Stimulated activated CD4-positive, alpha-beta T cell treated with anti-CD3 and anti-CD28 coated beads, Interleukin-4, amount 100 ng/mL, for 4 hours (primary cell): ENCODE measurements at regions not wholly inside any gene's neighbourhood (a gene's known extent, or its start where the extent isn't known, plus 50 kb on each side); places are given as distances from the start of the nearest gene placed in this dataset.

ENCODE experiments used
- DNase-seq, 2 experiments: peaks; one replicate each; pipeline ENCODE4 v3.0.0-alpha.2; 2020

DNA sequence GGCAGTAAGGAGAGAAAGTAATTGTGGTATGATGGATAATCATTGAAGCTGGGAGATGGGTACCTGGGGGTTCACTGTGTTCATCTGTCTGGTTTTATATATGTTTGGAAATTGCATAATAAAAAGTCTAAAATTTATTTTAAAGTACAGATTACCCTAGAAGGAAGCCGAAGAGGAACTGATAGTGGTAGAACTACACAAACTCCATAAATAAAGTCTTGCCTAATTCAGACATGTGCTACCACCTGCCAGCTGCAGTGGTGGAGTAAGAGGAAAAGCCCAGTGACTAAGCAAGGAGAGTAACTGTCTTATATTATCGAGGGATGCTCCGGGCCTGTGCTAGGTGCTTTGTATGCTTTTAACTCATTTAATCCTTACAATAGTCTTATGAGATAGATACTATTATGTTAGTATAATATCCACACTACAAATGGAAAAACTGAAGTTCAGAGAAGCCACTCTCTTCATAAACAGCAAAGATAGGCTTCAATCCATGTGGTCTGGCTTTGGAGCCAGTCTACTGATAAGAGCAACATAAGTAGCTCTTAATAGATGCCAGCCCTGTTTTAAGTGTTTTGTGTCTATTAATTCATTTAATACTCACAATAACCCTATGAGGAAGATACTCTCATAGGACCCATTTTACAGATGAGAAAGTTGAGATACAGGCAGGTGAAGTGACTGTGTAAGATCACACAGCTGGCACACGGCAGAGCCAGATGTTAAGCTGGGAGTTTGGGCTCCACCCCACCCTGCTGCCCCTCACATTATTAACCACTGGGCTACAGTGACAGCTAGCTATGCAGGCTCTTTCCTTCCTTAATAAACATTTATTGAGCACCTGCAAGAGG lies 56.8 kb upstream of the HNRNPU start:
- DNase-seq: no peak

DNA sequence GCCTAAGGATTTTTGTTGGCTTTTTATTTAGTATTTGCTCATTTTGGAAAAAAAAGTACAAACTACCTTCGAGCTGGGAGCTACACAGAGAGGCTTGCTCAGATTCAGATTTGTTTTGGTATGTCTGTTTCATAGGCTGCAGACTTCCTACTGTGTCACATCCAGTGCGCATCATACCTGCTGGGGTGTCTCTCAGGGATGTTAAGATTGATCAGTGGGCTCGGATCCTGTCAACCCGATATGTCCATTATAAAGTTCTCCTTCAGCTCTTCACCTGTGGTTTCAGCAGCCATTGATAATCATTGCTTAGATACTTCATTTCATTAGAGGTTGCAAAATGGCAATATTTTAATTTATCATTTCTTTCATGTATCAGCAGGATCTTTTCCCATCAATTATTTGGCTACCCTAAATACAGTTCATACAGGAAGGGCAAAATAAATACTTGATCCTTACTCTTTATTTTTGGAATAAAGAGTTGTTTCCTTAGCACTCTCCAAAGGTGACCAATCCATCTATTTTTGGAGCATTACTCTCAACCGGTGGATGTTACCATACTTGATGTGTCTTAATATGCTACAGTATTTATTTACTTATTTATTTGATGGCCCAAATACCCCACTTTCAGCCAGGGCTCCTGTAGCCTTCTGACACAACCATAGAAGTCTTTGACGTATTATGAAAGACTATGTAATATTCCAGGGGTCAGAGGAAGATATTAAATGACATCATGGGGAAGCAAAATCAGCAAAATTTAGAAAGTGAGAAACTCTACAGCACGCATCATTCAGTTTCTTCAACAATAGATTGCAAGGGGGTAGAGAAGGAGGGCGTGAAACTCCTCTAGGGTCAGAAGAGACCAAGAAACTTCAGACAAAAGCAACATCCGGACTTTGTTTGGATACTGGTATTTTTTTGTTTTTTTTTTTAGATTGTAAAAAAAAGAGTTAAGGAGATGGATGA lies 55.3 kb upstream of the HNRNPU start:
- no peak for DNase-seq

DNA sequence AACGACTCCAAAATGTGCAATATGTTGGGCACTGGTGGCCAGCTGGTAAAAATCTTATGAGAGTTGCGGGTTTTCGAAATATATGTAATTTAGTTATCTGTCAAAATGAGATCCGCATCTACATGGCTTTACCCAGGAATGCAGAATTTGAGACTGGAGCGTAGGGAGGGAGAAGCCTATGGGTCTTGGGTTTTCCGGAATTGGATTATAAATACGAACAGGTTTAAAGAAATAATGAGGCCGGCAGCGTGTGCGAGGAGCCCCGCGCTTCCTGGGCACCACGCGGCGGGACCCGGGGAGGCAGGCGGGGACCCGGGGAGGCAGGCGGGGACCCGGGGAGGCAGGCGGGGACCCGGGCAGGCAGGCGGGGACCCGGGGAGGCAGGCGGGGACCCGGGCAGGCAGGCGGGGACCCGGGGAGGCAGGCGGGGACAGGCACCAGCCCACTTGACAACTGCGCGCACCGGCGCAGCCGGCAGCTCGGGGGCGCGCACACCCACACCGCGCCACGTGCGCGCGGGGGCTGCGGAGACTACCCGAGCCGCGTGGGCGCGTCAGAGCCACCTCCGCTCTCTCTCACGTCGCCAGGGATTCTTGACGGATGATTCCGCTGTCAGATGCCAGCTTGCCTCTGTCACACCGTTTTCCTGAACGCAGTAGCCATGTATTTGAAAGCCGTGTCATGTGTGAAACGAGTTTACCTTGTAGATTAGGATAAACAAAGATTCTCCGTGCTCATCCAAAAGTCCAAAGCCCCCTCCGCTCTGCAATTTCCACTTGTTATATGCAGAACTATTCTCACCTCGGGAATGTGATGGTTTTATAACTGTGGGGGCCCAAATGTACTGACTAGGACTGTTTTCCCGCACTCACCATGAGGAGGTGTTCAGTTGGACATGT lies 54.3 kb upstream of the HNRNPU start:
- peak; percentile 63 to 87 for DNase-seq

DNA sequence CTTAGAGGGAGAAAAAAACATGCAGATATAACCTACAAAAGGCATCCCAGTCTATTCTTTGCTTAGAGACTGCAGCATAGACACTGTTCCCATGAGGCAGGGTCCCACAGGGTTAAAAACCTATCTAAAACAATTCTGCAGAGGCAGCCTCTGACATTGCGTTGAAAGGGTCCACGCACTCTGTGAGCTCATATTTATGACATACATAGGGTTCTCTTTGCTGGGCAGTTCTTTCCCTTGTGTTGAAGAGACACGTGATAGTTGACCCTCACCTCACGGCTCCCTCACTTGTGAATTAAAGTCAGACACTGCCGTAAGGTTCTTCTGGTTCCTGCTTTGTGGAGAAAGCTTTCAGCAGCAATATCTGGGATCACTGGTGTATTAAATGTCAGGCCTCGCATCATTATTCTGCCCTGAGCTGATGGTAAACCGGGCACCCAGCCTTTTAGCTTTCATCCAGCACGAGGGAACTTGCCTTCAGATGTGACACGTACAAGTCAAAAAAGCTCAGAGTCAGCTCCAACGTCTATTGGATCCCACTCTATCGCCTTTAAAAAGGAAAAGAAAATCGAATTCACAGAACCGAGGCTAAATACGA lies 52.8 kb upstream of the HNRNPU start:
- no peak for DNase-seq

DNA sequence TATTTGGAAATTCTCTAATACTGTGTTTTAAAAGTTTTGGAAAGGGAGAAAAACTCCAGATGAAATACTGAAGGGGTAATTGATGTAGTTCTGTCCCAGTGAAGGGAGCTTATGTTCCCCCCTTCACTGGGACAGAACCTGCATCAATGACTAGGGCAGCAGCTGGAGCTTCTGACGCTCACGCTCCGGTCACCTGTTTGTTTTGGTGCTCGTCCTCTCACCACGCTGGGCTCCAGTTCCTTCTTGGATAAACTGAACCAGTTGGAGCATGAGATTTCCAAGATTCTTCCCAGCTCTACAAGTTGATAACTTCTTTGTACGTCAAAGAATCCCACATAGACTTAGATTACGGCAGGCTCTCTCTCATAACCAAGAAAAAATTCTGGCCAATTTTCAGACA lies 51.4 kb upstream of the HNRNPU start:
- no peak for DNase-seq

DNA sequence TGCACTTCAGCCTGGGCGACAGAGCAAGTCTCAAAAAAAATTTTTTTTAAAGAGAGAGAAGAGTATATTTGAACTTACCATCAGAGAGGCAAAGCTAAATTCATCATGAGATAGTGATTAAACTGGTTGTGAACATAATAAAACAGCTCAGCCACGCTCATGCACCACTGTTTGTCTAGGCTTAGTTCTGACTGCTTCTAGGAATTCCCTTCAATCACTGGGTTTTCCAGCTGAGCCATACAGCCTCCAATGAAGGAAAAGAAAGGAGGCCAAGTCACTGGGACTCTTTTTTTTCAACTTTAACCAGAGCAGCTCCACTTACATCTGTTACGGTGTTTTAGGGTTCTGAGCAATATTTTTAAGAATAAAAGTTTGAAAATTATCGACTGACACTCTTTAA lies 50.4 kb upstream of the HNRNPU start:
- no peak for DNase-seq
